ENCODE measurements at regions not wholly inside any gene's neighbourhood (a gene's known extent, or its start where the extent isn't known, plus 50 kb on each side); places are given as distances from the start of the nearest gene placed in this dataset.

GRCh38 chr5:6845856-6846255 is 132.6 kb downstream of the TENT4A start:
- no peak for ATAC-seq

GRCh38 chr5:6847870-6848269 is 134.6 kb downstream of the TENT4A start:
- no peak for ATAC-seq
- TF ChIP-seq ZFP3 (CRISPR knock-in tag; IDR thresholded peaks at IDR 0.05): no peak
- no peak for TF ChIP-seq ZNF8 (CRISPR knock-in tag; IDR thresholded peaks at IDR 0.05)
- TF ChIP-seq ARNTL (CRISPR knock-in tag; IDR thresholded peaks at IDR 0.05; ENCODE audit: borderline replicate concordance, low read depth): no peak
- TF ChIP-seq CSDC2 (CRISPR knock-in tag; IDR thresholded peaks at IDR 0.05): no peak
- TF ChIP-seq ZNF565 (CRISPR knock-in tag; conservative IDR thresholded peaks at IDR 0.05; ENCODE audit: low read depth): no peak
- TF ChIP-seq CSRNP3 (CRISPR knock-in tag; IDR thresholded peaks at IDR 0.05): no peak
- no peak for TF ChIP-seq GLIS3 (CRISPR knock-in tag; IDR thresholded peaks at IDR 0.05)
- no peak for TF ChIP-seq ESRRG (CRISPR knock-in tag; IDR thresholded peaks at IDR 0.05)
- TF ChIP-seq ZC3H10 (CRISPR knock-in tag; IDR thresholded peaks at IDR 0.05): no peak
- TF ChIP-seq, protein P1, sequence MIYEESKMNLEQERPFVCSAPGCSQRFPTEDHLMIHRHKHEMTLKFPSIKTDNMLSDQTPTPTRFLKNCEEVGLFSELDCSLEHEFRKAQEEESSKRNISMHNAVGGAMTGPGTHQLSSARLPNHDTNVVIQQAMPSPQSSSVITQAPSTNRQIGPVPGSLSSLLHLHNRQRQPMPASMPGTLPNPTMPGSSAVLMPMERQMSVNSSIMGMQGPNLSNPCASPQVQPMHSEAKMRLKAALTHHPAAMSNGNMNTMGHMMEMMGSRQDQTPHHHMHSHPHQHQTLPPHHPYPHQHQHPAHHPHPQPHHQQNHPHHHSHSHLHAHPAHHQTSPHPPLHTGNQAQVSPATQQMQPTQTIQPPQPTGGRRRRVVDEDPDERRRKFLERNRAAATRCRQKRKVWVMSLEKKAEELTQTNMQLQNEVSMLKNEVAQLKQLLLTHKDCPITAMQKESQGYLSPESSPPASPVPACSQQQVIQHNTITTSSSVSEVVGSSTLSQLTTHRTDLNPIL (CRISPR knock-in tag; IDR thresholded peaks at IDR 0.05; ENCODE audit: low read depth): no peak
- TF ChIP-seq TCF4 (CRISPR knock-in tag; IDR thresholded peaks at IDR 0.05; ENCODE audit: borderline replicate concordance): no peak

More at GRCh38 chr5:6845856-6846255, 132.6 kb downstream of the TENT4A start:
- TF ChIP-seq ZC3H10 (CRISPR knock-in tag; IDR thresholded peaks at IDR 0.05): no peak
- TF ChIP-seq, protein P2, sequence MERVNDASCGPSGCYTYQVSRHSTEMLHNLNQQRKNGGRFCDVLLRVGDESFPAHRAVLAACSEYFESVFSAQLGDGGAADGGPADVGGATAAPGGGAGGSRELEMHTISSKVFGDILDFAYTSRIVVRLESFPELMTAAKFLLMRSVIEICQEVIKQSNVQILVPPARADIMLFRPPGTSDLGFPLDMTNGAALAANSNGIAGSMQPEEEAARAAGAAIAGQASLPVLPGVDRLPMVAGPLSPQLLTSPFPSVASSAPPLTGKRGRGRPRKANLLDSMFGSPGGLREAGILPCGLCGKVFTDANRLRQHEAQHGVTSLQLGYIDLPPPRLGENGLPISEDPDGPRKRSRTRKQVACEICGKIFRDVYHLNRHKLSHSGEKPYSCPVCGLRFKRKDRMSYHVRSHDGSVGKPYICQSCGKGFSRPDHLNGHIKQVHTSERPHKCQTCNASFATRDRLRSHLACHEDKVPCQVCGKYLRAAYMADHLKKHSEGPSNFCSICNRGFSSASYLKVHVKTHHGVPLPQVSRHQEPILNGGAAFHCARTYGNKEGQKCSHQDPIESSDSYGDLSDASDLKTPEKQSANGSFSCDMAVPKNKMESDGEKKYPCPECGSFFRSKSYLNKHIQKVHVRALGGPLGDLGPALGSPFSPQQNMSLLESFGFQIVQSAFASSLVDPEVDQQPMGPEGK (CRISPR knock-in tag; IDR thresholded peaks at IDR 0.05; ENCODE audit: borderline replicate concordance): no peak
- TF ChIP-seq ZFP30 (CRISPR knock-in tag; IDR thresholded peaks at IDR 0.05): no peak
- TF ChIP-seq ESRRG (CRISPR knock-in tag; IDR thresholded peaks at IDR 0.05): no peak
- TF ChIP-seq POU6F1 (CRISPR knock-in tag; IDR thresholded peaks at IDR 0.05; ENCODE audit: borderline replicate concordance, low read depth): no peak
- TF ChIP-seq ISL1 (CRISPR knock-in tag; IDR thresholded peaks at IDR 0.05): no peak
- TF ChIP-seq RARB (CRISPR knock-in tag; IDR thresholded peaks at IDR 0.05): no peak
- no peak for TF ChIP-seq TCF4 (CRISPR knock-in tag; IDR thresholded peaks at IDR 0.05; ENCODE audit: borderline replicate concordance)
- no peak for TF ChIP-seq ZNF8 (CRISPR knock-in tag; IDR thresholded peaks at IDR 0.05)
- TF ChIP-seq PPARA (CRISPR knock-in tag; IDR thresholded peaks at IDR 0.05; ENCODE audit: borderline replicate concordance): no peak
- TF ChIP-seq ARNTL (CRISPR knock-in tag; IDR thresholded peaks at IDR 0.05; ENCODE audit: borderline replicate concordance, low read depth): no peak
- TF ChIP-seq CSDC2 (CRISPR knock-in tag; IDR thresholded peaks at IDR 0.05): no peak
- no peak for TF ChIP-seq ZFP3 (CRISPR knock-in tag; IDR thresholded peaks at IDR 0.05)
- no peak for TF ChIP-seq TOX (CRISPR knock-in tag; IDR thresholded peaks at IDR 0.05; ENCODE audit: borderline replicate concordance)
- no peak for TF ChIP-seq ZNF565 (CRISPR knock-in tag; conservative IDR thresholded peaks at IDR 0.05; ENCODE audit: low read depth)

- no peak for ATAC-seq
- TF ChIP-seq, protein P2 (CRISPR knock-in tag; IDR thresholded peaks at IDR 0.05; ENCODE audit: borderline replicate concordance): no peak
- TF ChIP-seq TCF4 (CRISPR knock-in tag; IDR thresholded peaks at IDR 0.05; ENCODE audit: borderline replicate concordance) (no peak), ZFP30 (CRISPR knock-in tag; IDR thresholded peaks at IDR 0.05) (no peak), TOX (CRISPR knock-in tag; IDR thresholded peaks at IDR 0.05; ENCODE audit: borderline replicate concordance) (no peak), ZFP3 (CRISPR knock-in tag; IDR thresholded peaks at IDR 0.05) (no peak), CSRNP3 (CRISPR knock-in tag; IDR thresholded peaks at IDR 0.05) (no peak)
Measured at GRCh38 chr5:6849316-6850105, 136.3 kb downstream of the TENT4A start.
